Central memory CD4-positive, alpha-beta T cell (primary cell): ENCODE measurements at regions not wholly inside any gene's neighbourhood (a gene's known extent, or its start where the extent isn't known, plus 50 kb on each side); places are given as distances from the start of the nearest gene placed in this dataset.
"Not testable (repeated sequence)": the region's sequence is repeated elsewhere in the genome, so short reads cannot be mapped to it uniquely, and the experiment has no call there.

Experiments
- DNase-seq: peaks from one replicate; pipeline ENCODE4 v3.0.0; 2022

DNA sequence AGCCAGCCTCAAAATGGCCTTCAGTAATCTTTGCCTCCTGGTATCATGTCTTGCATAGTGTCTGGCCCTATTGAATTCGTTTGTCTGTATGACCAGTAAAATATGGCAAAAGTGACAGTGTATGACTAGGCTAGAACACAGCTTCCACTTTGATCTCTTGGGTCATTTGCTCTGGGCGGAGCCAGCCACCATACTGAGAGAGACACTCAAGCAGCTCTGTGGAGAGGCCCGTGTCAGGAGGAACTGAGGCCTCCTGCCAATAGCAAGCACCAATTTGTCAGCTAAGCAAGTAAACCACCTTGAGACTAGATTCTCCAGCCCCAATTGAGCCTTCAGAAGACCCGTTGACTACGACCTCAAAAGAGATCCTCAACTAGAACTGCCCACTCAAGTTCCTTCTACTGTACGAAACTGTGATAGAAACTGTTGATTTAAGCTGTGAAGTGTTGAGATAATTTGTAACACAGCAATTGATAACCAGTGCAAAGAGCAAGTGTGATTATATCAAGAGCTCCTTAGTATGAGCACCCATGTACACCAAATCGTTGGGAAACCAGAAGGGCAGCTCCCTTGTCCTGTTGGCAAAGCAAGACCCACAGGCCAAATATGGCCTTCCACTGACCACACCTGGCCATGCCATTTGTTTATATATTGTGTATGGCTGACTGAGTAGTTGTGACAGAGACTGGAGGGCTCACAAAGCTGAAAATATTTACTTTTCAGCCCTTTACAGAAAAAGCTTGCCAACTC lies 52.7 kb upstream of the SERBP1 start:
- DNase-seq, result no peak

DNA sequence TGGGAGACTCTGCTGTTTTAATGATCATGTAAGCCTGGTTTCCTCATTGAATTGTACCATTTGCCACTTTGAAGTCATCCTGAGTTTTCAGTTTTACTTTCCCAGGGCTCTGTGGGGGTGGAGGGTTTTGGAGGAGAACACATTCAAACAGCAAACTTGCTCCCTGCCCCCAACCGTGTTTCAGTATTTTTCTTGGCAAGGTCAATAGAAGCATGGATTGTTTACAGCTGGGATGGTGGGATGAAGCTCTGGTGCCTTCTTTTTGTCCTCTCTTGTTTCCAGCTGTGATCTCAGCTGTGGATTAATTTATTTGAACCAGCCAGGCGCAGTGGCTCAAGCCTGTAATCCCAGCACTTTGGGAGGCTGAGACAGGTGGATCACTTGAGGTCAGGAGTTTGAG lies 54.3 kb upstream of the SERBP1 start:
- DNase-seq, result no peak

DNA sequence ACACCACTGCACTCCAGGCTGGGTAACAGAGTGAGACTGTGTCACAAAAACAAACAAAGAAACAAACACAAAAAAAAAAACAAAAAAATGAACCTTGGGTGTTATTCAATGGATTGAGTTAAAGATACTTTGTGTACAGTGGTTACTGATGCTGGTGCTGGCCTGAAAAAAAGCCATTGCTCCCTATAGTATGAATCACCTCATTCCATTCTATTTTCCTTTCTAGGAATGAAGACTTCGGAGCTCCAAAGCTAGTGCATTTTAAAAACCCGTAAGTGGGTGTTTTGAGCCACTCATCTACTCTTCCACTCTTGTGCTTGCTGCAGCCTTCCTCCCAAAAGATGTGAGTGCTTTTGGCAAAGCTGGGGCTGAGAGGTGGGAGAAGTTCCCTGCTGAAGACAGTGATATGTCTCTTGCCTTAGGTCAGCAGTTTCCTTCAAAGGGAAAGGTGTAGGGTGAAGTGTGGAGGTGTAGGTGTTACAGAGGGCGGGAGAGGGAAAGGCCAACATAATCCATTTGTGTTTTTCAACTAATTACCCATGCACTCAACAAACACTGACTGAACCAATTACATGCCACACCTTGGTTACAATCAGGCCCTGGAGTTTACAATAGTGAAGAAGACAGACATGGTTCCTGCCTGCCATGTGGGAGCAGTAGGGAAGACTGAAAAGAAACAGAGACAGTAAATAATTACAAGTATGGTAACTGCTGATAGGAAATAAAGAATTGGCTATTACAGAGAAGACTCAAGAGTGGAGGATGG lies 55.0 kb upstream of the SERBP1 start:
- no peak for DNase-seq

DNA sequence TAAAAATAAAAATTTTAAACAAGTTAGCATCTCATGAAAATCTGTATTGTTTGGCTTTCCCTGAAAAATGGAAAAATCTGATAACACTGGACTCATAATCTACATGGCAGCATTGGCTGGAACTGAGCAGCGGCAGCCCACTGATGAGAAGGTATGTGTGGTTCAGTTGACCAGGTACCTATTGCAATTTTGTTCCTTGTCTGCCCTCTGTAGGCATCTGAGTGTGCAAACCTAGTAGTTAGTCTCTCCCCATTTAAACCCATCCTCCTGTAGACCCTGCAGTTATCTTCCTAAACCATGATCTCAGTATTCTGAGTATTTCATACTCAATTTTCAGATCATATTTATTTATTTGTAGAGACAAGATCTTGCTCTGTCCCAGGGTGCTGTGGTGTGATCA lies 59.4 kb upstream of the SERBP1 start:
- no peak for DNase-seq

DNA sequence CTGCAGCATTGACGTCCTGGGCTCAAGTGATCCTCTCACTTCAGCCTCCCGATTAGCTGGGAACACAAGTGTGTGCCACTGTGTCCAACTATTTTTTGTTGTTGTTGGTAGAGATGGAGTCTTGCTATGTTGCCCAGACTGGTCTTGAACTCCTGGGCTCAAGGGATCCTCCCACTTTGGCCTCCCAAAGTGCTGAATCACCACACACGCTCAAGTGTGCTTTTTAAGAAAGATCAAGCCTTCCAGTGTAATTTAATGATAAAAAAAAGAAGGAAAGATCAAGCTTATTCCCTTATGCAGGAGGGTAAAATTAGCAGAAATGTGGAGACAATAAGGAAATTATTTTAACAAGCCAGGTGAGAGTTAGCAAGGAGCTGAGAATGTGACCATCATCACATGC lies 61.1 kb upstream of the SERBP1 start:
- no peak for DNase-seq

DNA sequence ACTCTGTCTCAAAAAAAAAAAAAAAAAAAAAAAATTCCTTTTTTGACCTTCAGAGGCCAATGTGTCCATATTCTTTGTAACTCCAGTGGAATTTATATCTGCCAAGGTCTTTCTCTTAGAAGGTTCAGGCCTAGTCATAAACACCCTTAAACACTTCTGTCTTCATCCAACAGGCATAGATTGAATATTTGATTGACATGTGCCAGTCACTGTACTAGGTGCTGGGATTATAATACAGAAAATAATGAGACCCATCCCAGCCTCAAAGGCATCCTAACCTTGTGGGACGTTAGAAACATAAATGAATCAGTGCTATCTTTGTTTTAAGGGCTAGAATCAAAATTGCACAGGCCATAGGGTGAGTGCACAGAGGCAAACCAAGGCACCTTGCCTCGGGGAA lies 62.9 kb upstream of the SERBP1 start:
- DNase-seq, result no peak

DNA sequence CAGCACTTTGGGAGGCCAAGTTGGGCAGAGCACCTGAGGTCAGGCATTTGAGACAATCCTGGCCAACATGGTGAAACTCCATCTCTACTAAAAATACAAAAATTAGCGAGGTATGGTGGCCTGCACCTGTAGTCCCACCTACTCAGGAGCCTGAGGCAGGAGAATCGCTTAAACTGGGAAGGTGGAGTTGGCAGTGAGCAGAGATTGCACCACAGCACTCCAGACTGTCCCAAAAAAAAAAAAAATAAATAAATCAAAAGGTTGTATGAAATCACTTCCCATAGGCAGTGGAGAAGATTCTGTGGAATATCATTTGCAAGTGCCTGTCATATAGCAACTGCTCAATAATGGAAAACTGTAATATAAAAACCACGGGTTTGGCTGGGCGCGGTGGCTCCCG lies 65.1 kb upstream of the SERBP1 start:
- DNase-seq, result no peak

DNA sequence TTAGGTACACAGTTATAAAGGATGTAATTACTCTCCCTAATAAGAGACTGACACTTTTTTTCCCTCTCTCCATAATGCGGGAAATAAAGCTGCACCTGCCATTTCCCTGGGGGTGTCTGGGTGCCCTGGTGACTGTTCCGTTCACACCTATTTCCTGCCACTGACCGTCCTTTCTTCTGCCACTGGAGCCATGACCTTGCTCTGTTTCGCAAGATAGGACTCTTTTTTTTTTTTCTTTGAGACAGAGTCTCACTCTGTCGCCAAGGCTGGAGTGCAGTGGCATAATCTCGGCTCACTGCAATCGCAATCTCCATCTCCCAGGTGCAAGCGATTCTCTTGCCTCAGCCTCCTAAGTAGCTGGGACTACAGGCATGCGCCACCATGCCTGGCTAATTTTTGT lies 66.1 kb upstream of the SERBP1 start:
- DNase-seq, result no peak

DNA sequence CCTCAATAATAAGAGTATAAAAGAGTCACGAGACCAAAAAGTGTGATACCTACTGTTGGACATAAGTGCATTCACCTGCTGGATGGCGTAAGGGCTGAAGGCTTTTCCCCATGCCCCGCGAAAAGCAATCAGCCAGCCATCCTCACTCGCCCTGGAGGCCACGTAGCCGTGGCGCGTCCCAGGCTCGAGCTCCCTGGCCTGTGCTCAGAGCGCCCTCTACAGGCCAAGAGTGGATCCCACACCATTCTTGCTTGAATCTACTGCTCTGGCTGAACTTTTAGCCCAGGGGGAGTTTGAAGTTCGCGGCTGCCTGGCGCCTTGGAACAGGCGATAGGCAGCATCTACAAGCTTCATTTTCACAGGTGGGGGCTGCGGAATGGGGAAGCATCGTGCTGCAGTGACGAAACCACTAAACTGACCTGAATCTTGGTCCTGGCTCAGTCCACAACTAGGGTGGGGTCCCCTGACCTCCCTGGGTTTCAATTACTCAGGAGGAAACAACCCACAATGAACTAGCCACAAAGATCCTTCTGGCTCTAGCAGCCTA lies 70.3 kb upstream of the SERBP1 start:
- peak; percentile 78 for DNase-seq

DNA sequence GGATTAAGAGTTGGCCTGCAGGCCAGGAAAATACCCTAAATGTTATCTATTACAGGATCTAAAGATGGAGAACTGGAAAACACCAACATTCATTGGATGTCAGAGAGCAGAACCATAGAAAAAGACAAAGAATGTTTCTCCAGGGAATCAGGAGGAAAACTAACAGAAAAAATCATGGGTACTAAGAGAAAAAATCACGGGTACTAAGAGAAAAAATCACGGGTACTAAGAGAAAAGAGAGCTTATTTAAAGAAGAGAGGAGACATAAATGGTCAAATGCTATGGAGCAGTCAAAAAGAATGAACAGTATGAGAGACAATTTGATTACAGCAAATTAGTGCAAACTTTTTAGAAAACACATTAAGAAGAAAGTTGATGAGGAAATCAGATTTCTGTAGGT lies 73.8 kb upstream of the SERBP1 start:
- DNase-seq, result no peak

DNA sequence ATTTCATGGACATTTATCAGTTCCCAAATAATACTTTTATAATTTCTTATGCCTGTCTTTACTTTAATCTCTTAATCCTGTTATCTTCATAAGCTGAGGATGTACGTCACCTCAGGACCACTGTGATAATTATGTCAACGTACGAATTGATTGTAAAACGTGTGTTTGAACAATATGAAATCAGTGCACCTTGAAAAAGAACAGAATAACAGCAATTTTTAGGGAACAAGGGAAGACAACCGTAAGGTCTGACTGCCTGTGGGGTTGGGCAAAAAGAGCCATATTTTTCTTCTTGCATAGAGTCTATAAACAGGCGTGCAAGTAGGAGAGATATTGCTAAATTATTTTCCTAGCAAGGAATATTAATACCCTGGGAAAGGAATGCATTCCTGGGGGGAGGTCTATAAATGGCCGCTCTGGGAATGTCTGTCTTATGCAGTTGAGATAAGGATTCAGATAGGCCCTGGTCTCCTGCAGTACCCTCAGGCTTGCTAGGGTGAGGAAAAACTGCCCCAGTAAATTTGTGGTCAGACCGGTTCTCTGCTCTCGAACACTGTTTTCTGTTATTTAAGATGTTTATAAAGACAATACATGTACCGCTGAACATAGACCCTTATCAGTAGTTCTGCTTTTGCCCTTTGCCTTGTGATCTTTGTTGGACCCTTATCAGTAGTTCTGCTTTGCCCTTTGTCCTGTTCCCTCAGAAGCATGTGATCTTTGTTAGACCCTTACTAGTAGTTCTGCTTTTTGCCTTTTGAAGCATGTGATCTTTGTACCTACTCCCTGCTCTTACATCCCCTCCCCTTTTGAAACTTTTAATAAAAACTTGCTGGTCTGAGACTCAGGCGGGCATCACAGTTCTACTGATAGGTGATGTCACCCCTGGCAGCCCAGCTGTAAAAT lies 83.4 kb upstream of the SERBP1 start:
- DNase-seq, result not testable (repeated sequence)

DNA sequence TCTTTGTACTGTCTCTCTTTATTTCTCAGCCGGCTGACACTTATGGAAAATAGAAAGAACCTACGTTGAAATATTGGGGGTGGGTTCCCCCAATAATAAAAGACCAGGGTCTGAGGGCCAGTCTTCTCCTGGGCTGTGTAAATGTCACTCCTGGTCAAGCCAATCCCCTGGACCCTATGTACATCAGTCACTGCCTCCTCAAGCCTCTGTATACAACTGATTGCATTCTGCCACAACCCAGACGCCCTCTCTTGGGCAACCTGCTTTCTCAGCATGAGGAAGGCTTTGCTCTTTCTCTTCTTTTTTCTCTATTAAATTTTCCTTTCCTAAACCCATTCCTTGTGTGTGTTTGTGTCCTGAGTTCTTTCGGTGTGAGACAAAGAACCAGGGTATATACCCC lies 84.1 kb upstream of the SERBP1 start:
- DNase-seq, result no peak

DNA sequence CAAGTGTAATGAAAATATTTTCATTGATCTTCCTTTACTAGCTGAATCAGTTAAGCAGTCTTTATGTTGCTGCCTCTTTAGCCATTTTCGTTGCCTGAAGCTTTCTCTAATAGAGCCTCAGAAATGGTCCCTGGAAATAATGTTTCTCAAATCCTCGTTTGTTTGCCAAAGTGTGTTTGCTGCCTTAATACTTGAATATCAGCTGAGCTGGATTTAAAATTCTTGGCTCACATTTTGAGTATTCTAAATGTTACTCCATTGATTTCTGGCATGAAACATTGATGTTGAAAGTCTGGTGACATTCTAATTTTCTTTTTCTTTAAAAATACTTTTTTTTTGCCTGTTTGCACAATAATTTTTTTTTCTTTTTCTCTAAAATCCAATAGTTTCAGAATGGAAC lies 84.6 kb upstream of the SERBP1 start:
- DNase-seq, result no peak

DNA sequence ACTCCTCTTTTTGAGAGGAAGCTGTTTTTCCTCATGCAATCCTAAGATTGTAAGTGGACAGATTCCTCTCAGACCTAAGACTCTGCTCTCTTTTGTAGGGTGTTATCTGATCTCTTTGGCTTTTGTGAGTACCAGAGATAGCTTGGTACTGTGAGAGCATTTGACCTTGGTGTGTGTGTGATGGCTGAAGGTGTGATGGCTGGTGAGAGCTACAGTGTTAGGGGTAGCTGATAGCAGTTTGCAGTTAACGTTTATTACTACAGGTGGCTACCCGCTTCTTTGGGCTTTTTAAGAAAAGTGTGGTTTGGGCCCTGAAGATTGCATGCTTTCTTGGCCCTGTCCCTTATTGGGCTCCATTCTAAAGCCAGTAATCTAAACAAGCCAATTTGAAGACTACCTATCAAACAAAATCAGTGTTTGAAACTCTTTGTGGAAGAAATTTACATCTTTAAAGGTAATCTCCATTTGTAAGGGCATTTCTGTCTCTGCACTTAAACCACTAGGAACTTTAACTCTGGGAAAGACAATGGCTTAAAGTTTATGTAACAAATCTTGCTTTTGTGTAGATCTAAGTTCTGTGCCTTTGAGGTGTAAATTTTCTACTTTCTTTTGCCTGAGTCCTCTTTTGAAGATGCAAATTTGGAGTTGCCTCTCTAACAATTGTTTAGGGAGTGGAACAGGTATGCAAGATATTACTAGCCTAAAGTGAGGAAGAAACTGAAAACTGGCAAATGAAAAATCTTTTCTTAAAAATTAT lies 85.3 kb upstream of the SERBP1 start:
- no peak for DNase-seq

DNA sequence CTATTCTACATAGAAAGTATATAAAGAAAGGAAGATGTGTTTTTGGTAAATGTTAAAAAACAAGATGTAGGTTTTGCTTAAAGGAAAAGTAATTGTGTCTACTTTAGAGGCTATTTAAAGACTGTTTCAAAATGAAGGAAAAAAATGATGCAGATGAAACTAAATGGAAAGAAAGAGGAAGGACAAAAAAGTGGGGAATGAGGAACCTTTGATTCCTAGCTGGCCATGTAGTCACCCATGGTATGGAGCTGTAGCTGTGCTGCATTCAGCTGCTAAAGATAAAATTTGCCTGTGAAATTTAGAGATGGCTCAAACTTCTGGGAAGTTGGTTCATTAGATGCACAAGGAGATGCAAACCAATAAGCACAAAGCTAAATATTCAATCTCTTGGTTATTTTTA lies 86.8 kb upstream of the SERBP1 start:
- no peak for DNase-seq

DNA sequence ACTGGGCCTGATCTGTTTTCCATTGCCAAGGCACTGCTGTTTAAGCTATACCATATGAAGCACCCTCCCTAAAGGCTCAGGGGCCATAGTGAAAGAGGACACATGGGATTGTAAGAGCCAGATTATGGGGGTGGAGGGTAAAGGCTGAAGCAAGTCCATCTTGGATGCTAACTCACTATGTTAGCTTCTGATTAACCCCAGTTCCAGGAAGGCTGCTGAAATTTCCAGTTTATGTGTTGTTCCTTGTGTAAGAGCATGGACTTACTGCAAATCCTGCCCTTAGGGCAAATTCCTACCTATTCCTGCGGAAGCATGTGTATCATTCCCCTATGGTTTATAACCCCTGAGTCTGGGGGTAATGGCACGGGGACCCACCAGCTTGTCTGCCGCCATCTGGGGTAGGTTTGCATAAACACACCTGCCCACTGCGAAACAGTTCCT lies 91.8 kb upstream of the SERBP1 start:
- no peak for DNase-seq

DNA sequence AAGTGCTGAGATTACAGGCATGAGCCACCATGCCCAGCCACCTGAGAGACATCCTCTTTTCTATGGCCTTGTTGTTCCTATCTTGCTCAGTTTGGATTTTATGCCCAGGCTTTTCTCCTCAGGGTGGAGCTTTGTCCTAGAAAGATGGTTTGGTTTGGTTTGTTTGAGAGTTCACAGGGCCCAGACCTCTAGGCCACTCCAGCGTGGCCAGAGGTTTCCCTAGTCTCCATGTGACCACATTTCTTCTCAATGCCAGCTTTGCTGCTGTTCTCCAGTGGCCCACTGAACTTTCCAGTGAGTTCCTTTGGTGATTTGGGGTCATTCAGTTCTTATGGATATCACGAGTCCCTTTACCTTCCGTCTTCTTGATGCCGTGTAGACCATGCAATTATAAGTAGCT lies 92.6 kb upstream of the SERBP1 start:
- no peak for DNase-seq

DNA sequence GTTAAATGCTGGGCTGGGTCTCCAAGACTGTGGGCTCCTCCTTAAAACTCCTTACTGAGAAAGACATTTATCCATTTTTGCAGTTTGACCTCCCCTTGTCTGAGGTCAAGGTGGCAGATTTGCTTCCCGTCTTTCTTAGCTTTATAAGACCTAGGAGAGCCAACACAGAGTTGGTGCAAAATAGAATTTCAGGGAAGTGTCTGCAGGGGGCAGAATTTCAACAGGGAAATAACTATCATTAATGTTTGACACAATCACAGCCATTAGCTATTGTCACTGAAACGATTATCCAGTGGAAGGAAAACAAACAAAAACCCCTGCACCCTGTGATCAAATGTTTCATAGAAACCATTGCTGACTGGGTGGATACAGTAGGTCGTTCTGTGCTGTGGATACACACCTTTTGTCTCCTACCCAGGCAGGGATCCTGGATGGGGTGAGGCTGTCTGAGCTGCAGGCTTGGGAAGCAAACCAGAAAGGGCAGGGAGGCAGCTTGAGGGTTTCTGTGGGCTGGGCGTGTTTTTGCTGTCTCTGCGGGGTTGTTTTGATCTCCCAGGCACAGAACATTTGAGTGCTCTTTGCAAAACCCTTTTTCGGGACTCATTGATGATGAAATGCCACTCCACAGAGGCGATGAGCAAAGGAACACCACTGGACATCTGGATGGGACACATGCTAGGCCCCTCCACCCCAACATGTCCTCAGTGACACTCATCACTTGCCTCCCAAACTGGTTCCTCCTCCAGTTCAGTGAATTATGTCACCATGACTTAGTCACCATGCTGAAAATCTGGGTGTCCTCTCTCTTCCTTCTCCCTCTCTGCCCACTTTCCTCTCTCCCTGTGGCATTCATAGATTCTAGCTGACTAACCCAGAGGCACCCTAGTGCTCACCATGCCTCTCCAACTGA lies 94.2 kb upstream of the SERBP1 start:
- no peak for DNase-seq

DNA sequence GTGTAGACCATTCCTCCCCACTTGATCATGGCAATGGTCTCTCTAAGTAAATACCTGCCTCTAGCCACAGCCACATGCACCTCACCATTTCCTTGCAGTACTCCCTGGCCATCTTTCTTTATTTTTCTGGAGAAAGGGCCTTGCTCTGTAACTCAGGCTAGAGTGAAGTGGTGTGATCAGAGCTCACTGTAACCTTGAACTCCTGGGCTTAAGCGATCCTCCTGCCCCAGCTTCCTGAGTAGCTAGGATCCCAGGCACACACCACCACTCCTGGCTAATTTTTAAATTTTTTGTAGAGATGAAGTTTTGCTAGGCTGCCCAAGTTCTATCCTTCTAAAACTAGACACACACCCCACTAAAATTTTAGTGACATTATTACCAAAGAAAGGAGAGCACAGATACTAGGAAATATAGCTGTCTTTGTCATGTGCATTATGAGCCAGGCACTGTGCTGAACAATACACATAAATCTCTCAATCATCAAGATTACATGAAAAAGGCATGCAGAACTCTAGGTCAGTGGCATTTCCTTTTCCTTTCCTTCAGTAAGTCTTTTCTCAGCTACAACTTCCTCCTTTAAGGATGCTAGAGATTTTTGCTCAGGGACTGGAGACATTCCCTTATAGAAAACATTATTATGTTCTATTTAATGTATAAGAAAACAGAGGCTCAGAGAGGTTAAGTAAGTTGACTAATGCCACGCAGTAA lies 95.0 kb upstream of the SERBP1 start:
- DNase-seq, result no peak

DNA sequence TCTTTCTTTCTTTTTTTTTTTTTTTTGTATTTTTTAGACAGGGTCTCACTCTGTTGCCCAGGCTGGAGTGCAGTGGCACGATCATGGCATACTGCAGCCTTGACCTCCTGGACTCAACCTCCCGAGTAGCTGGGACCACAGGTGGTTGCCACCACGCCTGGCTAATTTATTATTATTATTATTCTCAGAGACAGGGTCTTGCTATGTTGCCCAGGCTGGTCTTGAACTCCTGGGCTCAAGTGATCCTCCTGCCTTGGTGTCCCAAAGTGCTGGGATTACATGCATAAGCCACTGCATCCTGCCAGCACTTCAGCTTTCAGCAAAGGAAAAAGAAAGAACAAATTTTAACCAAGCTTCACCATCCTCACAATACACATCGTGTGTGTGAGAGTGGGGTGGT lies 97.9 kb upstream of the SERBP1 start:
- no peak for DNase-seq

DNA sequence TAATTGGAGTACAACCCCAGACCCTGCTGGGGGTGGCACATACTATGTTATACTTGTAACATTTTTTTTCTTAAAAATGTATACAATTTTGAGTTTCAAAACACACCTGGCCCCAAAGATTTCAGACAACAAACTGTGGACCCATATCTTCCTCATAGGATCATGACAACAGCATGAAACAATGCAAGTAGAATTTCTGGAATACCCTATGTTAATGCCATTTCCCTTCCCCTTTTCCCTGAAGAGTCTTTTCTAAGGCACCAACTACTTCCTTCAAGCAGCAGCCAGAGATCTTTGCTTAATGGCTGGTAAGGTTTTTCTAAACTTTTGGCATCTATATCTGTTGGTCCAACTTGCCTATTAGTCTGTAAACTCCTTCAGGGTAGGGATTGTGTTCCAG lies 99.9 kb upstream of the SERBP1 start:
- DNase-seq, result no peak
